Right hindlimb (tissue), 1 donor: ENCODE measurements at regions not wholly inside any gene's neighbourhood (a gene's known extent, or its start where the extent isn't known, plus 50 kb on each side); places are given as distances from the start of the nearest gene placed in this dataset.

ENCODE experiments used
- DNase-seq: peaks from one replicate; pipeline ENCODE4 v3.0.0-alpha.2; 2018

DNA sequence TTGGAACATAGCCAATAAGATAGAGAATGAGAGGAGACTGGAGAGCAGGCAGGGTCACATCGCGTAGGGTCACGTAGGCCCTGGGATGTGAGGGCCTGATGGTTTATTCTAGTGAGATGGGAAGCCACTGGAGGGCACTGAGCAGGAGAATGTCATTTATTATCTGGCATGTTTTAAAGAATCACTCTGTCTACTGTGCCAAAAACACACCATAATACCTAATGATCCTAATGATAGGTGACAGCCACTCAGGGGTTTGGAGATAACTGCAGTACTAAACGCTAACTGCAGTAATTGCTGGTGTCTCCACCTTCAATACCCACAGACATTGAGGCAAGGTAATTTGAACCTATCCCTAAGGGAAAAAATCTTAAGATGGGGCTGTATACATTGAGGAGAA is 185.4 kb downstream of the TTLL7 start:
- no peak for DNase-seq

DNA sequence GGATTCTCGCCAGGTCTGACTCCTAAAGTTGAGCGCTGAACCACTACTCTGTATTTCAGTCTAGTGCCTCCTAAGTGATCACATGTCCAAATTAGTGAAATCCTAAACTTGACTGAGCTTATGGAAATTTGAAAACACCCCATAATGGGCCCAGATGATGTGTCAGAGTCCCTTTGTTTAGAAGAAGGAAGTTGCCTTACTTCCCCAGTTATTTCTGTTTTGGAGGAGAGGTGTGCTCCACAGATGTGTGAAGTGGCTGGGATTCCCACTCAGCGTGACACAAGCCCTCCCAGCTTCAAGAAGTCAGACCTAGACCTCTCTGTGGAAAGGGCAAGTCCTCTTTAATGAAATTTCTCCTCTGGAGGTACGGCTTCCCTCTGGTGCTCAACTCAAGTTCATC is 188.8 kb downstream of the TTLL7 start:
- no peak for DNase-seq

DNA sequence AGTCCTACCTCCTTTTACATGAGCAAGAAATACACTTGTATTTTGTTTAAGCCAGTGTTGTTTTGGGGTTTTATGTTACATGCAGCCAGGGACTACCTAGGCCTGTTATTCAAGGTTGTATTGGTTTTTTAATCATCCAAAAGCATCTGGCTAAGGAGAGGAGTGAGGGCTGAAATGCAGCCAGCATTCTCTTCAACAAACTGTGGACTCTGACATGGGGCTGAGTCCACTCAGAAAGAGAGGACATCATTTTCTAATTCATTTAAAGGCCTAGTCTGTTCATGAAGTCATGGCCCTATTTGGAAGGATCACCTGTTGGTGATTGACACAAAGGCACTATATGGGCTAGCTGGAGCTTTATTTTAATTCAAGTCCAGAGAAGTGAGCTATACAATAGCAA is 190.4 kb downstream of the TTLL7 start:
- DNase-seq = no peak

DNA sequence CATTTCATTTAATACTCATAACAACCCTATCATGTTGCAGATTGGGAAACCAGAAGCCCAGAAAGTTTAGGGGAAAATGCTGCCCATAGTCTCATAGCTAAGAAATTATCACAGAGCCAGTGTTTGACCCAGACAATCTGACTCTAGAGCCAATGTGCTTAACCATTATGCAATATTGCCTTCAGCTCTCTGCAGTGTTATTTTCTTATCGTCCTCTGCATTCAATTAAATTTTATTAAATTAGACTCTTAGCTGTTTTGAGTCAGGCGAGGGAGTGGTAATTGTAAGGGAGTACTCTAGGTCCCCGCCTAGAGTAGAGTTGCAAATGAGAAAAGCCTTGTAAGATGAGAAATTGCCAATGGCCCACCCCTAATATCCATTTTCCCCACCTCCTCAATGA is 191.1 kb downstream of the TTLL7 start:
- DNase-seq = no peak

DNA sequence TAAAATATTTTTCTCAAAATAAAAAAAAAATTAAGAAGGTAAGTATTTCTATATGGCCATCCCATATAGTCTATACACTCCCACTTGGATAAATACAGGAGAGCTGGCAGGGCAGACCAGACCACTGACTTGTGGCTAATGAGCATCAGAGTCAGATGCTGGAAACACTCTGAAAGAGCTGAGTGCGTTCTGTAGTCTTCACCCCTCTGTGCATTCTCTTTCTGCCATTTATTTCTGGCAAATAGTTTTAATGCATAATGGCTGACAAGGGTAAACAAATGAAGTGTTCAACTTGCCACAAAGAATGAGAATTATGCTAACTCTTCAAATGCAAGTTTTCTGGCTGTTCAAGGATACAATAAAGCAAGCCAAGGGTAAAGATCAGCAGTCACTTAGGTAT is 191.7 kb downstream of the TTLL7 start:
- DNase-seq = no peak

DNA sequence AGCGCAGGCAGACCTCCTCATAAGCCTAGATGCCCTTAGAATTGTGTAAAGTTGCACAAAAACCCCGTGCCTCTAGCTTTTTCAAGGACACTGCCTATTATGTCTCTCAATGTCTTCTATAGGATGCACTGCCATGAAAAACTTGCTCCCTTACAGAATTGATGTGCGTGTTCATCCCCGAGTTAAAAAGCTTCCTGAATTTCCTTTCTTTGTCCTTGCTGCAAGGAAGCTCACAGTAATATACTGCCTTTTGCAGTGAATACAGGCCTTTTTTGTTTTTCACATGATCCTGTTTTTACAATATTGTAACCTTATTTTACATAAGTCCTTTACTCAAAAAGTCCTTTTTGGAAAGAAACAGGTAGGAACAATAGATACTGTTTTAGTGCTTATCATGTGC is 193.0 kb downstream of the TTLL7 start:
- DNase-seq = no peak

DNA sequence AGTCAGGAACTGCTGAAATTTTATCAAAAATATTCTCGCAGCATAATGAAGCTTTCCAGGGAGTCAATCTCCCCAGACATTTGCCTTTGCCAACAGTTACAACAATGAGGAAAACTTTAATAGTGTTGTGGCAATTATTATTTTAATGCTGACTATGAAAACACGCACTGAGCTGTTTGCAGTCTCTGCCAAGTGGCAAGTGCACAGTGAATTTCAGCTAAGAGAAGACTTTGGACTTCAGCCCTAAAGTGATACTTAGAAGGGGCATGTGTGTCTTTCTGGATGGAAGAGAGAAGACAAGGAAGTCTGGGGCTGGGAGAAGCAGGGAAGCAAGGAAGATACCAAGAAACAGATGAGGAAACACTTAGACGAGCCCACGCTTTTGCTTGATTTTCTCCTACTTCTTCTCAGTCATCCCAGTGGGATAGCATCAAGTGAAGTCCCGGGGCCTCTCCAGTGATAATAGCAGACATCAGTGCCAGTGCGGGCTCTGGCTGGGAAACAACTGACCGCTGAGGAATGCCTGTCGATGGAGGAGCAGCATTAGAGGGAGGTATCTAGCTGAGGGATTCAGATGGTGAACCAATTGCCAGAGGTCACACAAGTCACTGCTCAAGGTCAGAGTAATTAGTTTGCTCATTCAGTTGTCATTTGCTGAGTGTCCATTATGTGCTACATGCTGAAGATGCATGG is 196.3 kb downstream of the TTLL7 start:
- DNase-seq = no peak

DNA sequence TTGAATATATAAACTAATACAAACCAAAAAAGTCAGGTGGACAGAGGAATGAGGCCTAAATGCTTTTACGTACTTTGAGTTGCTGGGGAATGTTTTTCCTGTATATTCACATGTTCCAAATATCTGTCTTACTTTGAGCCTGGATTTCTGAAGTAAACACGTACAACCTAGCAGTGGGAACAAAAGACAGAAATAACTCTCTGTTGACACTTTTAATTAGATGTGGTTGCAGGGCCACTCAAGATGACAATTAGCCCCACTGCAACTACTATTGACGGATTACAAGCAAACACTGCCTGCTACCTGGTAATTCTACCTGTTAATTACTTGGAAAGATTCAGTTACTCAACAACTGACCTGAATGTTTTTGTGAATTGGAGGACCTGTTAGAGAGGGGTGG is 196.9 kb downstream of the TTLL7 start:
- DNase-seq = no peak

DNA sequence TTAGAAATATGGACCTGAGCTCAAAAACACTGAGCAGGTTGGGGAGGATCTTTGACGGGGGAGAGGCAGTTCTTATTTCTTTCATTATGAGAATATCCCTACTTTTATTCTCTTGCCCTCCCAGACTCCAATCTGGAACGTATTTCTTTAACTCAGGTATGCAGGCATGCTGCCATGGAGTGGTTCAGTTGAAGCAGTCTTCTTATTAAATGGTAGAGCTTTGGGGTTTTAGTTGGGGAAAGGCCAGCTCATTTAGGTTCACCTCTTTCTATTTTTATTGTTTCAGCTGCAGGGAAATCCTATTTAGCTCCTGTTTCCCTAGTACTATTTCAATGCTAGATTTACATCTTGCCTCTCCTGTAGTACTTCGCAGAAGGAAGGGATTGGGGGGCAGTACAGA is 198.9 kb downstream of the TTLL7 start:
- no peak for DNase-seq

DNA sequence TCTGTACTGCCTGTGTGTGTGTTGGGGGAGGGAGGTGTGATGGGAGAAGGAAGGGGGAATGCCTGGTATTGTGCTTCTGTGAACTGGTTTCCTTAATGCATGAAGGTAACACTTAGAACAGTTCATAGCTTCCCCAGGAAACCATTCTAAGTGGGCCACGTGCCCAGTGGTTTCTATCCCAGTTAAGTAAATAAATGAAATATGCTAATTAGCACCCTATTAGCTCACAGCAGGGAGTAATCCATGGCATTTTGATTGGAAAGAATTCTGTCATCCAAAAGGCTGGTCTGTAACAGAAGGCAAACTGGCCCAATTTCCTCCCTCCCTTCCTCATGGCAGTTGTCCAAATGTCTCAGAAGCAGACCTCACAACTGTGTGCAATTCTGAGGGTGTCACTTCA is 199.3 kb downstream of the TTLL7 start:
- DNase-seq = peak; percentile 27

DNA sequence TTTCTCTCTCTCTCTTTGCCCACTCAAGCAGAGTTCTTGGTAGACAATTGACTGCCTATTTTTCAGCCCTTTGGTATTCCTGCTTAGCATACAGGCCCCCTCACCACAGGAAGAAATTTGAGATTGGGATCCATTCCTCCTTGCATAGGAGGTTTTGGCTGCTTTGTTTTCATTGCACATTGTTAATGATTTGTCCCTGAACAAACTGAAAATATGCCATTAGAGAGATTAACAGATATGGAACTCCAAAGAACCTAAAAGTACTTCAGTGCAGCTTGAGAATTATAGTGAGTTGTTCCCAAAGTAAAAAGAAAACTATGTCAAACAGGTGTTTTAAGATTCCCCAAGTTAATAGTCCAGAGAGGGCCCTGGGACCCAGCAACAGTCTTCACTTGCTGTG is 200.0 kb downstream of the TTLL7 start:
- DNase-seq = no peak

DNA sequence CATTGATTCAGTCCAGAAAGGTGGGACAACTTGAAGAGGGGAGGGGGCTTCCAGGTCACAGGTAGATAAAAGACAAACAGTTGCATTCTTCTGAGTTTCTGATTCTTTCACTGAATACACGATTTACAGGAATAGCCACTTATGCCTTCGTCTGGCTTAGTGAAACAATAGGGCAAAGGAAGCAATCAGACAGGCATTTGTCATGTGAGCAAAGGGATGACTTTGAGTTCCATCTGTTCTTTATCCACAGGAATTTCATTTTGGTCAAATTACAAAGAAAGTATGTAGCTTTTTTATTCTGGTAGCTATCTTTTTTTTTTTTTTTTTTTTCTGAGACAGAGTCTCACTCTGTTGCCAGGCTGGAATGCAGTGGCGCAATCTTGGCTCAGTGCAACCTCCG is 202.5 kb downstream of the TTLL7 start:
- DNase-seq = no peak

DNA sequence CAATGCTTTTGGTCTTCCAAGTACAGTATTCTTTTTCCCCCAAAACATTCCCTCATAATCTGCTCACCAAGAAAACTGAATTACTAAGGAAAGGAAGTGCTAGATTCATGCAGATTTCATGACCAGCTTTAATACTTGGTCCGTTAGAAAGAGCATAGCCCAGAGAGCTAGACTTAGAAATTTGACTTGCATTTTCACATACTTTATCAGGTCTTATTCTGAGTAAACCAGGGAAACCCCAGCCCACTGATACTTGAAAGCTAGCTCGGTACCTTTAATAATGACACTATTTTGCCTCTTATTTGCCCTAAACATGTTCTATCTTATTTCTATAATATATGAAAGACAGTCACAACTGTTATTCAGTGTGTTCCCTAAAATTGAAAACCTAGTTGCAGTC is 204.5 kb downstream of the TTLL7 start:
- no peak for DNase-seq

DNA sequence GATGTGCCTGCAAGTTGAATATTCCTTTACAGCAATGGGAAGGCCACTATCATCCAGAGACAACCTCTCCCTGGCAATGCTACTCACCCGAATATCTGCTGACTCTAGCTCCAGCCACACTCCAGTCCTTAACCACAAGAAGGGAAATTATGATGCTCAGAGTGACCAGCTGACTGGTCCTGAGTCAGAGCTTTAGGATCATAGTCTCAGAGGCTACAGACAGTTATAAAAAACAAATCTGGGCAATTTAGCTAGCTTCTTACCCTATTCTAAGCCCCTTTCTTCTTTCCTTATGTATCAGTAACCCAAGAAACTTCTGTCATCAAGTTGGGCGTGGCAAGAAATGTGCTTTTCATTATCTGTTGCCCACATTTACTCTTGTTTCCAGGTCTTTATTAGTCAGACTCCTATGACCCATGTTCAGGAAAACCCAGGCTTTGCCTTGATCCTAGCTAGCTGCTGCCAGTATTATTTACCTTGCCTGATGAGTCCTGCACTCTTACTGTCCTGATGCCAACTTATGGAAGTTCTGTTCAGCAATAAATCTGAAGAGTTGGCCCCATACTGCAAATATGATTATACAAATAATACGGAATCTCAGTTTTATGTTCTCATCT is 207.0 kb downstream of the TTLL7 start:
- no peak for DNase-seq

DNA sequence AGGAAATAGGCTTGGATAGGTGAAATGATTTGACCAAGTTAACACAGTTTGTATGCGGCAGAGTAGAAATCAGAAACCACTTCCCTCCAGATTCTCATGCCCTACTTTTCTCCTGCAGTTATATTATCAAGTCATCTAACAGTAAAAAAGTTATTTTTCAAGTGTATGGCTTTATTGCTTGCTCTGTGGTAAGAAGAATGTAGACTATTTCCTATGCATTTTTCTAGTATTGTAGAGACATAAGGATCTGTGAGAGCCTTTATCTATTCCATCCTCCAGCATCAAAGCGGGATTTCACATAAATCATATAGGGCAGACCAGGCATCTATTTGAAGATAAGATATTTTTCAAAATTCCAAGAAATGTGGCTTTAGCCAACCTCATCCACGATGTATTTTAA is 208.5 kb downstream of the TTLL7 start:
- DNase-seq = no peak

DNA sequence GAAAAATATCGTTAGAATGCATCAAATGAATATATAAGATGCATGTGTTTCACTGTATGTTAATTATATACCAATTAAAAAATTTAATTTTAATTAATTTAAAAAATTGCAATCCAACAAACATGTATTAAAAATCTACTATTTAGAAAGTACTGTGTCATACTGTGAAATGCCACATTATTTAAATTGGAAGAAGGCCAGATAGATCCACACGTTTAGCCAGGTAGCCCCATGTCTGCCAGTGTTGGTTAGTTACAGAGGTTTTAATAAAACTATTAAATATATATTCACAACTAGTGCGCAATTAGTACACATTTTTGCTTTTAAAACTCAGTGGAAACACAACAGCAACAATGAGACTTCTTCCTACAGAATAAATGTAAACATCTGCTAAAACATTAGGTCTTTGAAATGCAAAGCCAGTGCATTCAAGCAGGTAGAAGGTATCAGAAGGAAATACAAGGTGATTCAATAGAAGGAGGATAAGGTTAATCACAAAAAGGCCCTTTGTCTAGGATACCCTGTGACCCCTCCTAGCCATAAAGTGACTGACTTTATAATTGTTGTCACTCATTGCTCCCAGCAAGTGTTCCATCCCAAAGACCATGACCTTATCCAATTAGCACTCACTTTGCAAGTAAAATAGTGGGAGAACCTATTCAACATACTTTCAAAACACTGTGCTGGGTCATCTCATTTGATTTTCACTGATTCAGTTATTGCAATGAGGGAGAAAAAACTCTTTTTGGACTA is 211.5 kb downstream of the TTLL7 start:
- no peak for DNase-seq

DNA sequence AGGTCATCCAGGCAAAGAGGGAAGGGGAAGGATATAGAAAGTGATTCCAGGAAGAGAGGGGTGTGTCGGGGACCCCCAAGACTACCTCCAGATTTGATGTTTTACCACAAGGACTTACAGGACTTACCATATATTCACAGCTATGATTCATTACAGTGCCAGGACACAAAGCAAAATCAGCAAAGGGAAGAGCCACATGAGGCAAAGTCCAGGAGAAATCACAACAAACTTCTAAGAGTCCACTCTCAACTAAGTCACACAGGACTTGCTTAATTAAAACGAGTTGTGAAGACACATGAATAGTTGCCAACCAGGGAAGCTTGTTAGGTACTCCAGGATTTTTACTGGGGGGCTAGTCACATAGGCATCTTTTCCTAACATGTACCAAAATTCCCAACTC is 217.3 kb downstream of the TTLL7 start:
- DNase-seq = no peak

DNA sequence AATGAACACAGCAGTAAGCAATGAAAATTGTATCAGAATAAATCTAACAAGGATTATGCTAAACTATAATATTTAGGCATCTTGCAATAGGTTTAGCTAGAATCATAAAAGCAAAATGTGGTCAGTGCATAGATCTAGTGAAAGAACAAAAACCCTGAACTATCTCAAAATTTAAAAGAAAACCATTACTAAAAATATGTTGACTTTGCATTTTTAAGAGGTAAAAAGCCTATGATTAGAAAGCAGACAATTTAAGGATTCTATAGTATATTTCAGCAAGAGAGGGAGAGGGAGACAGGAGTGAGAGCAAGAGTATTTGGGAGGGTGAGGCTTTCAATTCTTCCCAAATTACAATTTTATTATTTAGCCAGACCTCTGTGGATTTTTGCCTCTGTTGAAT is 219.4 kb downstream of the TTLL7 start:
- DNase-seq = no peak

DNA sequence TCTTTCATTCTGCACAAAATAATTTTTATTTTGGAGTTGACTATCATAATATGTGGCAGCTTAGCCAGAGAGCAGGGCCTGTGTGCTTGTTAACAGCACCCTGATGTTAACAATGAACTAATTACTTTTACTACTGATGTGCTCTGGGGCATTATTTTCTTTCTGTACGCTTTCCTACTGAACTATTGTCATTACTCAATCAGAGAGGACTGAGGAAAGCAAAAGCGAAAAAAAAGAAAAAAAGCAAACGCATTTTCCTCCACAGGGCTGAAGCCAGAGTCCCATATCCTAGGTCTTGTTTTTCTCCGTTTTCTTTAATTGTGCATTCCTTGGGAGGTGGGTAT is 221.2 kb downstream of the TTLL7 start:
- no peak for DNase-seq

DNA sequence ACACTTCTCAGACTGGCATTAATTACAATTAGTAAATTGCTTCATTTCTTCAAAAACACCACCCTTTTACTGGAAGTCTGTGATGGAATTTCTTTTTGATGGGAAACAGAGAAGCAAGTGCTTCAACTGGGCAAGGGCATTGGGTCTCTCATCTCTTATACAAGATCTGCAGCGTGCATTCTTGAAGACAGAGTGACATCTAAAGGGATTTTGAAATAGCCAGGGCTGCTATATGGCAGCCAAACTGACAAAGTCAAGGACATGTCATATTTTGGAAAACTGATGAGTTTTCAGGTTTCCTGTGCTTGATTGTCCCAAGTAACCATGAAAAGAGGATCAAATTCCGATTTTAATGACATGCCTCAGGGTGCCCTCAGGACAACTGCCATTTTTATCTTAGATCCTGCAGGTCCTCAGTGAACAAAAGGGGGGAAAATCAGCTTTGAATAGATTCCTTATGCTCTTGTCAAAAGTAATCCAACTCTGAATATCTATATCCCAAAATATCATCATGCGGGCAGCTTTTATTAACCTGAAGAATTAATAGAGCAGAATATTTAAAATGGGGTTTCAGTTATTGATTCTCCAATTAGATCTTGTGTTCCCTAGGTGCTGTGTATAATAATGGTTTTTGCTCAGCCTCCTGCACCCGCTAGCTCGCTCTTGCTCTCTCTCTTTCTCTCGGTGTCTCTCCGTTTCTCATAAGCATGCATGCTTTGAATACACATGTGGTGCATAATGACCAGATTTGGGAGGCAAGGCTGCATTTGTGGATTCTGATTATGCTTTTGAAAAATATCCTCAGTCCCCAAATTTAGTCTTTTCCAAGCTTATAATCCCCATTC is 221.8 kb downstream of the TTLL7 start:
- no peak for DNase-seq

DNA sequence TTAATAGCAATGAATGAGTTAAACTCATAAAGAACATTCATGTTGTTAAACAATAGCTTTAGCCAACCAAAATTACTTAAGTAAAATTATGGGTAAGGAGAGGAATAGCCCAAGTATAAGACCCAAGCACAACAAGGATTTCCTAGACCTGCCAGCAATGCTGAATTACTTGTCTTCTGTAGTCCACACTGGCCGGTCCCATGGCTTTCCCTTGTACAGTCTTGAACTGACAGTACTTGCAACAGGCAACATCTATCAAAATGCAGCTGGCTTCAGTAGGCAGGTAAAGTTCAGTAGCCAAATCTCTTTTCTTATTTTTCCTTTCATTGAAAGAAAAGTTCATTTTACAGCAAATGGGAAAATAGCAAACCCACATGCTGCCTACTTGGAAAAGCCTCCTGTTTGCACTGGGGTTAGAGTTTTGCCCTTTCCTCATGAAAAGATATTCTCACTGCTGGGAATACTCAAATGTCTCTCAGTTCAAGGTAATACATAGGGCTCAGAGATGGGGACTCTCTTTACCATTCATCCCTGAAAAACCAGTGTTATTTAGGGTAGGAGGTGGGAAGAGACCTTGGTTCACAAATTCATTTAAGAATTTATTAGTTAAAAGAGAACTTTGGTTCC is 222.8 kb downstream of the TTLL7 start:
- no peak for DNase-seq

DNA sequence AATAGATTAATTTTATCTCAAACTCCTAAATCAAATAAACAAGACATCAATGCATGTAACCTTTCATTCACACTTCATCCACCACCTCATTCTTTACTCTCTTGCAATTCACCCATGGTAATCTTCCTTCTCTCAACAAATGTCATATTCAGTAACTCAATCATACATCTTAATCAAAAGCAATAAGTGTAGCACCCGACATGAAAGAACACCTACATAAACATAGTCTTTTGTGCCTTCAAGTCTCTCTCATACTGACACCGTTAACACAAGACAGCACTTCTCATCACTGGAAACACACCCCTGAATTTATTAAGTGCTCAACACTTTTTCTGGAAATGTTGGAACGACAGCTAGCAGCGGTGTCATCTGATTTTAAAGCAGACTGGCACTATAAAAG is 225.9 kb downstream of the TTLL7 start:
- no peak for DNase-seq

DNA sequence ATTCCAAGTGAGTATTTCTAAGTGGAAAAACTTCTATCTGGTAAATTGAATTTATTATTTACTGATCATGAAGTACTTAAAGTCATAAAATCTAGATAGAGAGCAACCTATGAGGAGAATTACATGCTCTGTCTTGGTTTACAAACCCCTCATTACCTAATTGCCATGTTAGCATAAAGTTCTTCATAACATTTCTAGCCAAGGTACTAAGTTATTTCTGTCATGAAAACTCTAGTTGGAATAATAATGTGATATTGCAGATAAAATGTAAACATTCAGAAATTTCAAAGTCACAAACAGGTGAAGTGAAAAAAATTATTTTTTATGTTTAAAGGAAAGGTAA is 228.6 kb downstream of the TTLL7 start:
- no peak for DNase-seq
